Thyroid gland (tissue), 4 donors: ENCODE measurements at regions not wholly inside any gene's neighbourhood (a gene's known extent, or its start where the extent isn't known, plus 50 kb on each side); places are given as distances from the start of the nearest gene placed in this dataset.

Experiments
- DNase-seq, 2 donors: peaks; one replicate each; pipeline ENCODE4 v3.0.0-alpha.2; 2019
- H3K27ac ChIP-seq, 3 donors: fragments of 200-600 bp; sonication (generic); 1 replicate in 2 of 3; 2 replicates in 1 of 3; pipeline ENCODE4 v1.5.1; 2016 to 2019; ENCODE audit warnings: mild to moderate bottlenecking in 1 of 3, moderate library complexity in 1 of 3
- H3K27me3 ChIP-seq: fragments of 200-600 bp; sonication (generic); one replicate; pipeline ENCODE4 v1.5.1; 2019
- H3K36me3 ChIP-seq, 2 donors: fragments of 200-600 bp; sonication (generic); one replicate each; pipeline ENCODE4 v1.5.1; 2016 to 2019
- H3K4me1 ChIP-seq, 2 donors: fragments of 200-600 bp; sonication (generic); one replicate each; pipeline ENCODE4 v1.5.1; 2017 to 2019
- H3K4me3 ChIP-seq, 3 donors: fragments of 200-600 bp; sonication (generic); replicated peaks in 1 of 3; 1 replicate in 2 of 3; 2 replicates in 1 of 3; pipeline ENCODE4 v1.5.1; 2016; ENCODE audit warnings: mild to moderate bottlenecking in 1 of 3
- H3K9me3 ChIP-seq: fragments of 200-600 bp; sonication (generic); one replicate; pipeline ENCODE4 v1.5.1; 2017
- POLR2A ChIP-seq, 2 donors: fragments of 450-650 bp; IDR thresholded peaks; one replicate each; pipeline ENCODE4 v1.6.1; 2017; ENCODE audit warnings: antibody characterized with exemption in 2 of 2, mild to moderate bottlenecking in 2 of 2, moderate library complexity in 1 of 2
- WGBS, 2 donors: methylation state at CpG; one replicate each; pipeline ENCODE4 v1.1.5; 2017; 5-methylcytosine and 5-hydroxymethylcytosine counted together
- intact Hi-C: fragments of 100-400 bp; cut with DNase I; formaldehyde crosslinking; loops from one replicate; pipeline ENCODE4 v1.15.1; 2023
- TF ChIP-seq, protein P1 (sequence below), 6 experiments: fragments of 200-600 bp in 3 of 6; fragments of 450-650 bp in 3 of 6; sonication (generic) in 3 of 6; IDR thresholded peaks; one replicate each; pipeline ENCODE4 v1.5.1; 2016 to 2019; ENCODE audit warnings: antibody characterized with exemption in 6 of 6, mild to moderate bottlenecking in 2 of 6, inconsistent platforms in 1 of 6, moderate library complexity in 1 of 6

DNA sequence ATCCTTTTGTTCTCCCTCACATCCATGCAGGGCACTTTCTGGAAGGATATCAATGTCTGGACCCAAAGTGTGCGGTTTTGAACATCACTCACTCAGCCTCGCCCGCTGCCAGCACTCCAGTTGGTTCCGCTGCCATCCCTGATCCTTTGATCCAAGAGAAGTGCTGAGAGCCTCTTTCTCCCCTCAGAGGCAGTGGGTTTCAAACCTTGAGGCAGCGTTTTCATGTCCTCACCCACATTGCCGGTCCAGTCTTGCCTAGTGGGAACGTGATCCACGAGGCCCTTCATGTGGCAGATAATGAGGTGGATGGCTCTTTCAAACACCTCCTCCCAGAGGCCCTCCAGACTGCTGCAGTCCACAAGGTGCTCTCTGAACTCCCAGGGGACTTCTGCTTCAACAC lies 122.2 kb downstream of the ACTL8 start:
- 84 to 86% methylated on average over 8 of the region's 8 CpGs for WGBS, 2 donors
- H3K9me3 ChIP-seq, result no peaks in the 10 kb centered on the region
- H3K27ac ChIP-seq, result no peak overlapping the region
- H3K4me3 ChIP-seq, result no peak overlapping the region
- no peak for TF ChIP-seq POLR2A (IDR thresholded peaks at IDR 0.05)
- TF ChIP-seq, protein P1, sequence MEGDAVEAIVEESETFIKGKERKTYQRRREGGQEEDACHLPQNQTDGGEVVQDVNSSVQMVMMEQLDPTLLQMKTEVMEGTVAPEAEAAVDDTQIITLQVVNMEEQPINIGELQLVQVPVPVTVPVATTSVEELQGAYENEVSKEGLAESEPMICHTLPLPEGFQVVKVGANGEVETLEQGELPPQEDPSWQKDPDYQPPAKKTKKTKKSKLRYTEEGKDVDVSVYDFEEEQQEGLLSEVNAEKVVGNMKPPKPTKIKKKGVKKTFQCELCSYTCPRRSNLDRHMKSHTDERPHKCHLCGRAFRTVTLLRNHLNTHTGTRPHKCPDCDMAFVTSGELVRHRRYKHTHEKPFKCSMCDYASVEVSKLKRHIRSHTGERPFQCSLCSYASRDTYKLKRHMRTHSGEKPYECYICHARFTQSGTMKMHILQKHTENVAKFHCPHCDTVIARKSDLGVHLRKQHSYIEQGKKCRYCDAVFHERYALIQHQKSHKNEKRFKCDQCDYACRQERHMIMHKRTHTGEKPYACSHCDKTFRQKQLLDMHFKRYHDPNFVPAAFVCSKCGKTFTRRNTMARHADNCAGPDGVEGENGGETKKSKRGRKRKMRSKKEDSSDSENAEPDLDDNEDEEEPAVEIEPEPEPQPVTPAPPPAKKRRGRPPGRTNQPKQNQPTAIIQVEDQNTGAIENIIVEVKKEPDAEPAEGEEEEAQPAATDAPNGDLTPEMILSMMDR (IDR thresholded peaks at IDR 0.05), result no peak
- no peaks in the 10 kb centered on the region for H3K4me1 ChIP-seq
- H3K36me3 ChIP-seq, result no peaks in the 10 kb centered on the region
- DNase-seq, result no peak
- intact Hi-C loops, result no loop called here
- H3K27me3 ChIP-seq, result no peaks in the 10 kb centered on the region

DNA sequence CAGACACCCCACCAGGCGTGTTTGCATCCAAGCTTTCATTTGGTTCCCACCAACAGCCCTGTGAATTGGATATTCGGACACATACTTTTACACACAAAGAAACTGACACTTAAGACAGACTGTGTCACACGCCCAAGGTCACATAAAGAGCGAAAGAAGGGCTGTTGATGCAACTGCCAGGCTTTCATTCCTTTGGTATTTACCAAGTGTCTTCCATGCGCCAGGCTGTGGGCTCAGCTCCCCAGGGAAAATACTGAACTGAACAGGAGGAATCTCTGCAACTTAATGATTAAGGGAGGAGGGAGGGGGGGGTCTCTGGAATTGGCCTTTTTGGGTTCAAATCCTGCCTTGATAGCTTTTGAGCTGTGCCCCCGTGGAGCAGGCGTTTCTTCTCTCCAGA lies 122.8 kb downstream of the ACTL8 start:
- H3K27me3 ChIP-seq, result no peaks in the 10 kb centered on the region
- no peaks in the 10 kb centered on the region for H3K4me1 ChIP-seq
- intact Hi-C loops, result no loop called here
- no peak overlapping the region for H3K4me3 ChIP-seq
- no peak for DNase-seq
- no peak overlapping the region for H3K27ac ChIP-seq
- 76% methylated on average over 7 of the region's 7 CpGs for WGBS, 2 donors
- H3K9me3 ChIP-seq, result no peaks in the 10 kb centered on the region
- no peaks in the 10 kb centered on the region for H3K36me3 ChIP-seq
- TF ChIP-seq, protein P1 (IDR thresholded peaks at IDR 0.05), result no peak
- TF ChIP-seq POLR2A (IDR thresholded peaks at IDR 0.05), result no peak

DNA sequence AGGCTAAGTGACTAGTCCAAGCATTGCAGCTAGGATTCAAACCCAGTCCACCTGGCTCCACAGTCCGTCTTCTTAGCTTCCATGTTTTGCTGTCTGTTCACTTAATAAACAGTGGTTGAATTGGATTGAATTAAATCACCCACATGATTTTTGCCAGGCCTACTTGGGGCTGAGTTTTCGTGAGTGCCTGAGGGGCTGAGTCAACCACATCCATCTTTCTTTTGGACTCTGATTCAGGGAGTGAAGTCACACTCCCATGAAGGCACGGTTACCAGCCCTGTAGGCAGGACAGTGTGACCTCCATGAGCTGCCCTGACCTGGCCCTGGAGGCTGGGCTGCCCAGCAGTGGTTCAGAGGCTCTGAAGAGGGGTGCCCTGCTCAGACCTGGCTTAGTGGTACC lies 123.7 kb downstream of the ACTL8 start:
- WGBS, 2 donors, result 60 to 68% methylated on average over 3 of the region's 3 CpGs
- Histone ChIP-seq H3K4me1 (no peaks in the 10 kb centered on the region), H3K27me3 (no peaks in the 10 kb centered on the region), H3K4me3 (no peak overlapping the region), H3K27ac (no peak overlapping the region), H3K9me3 (no peaks in the 10 kb centered on the region), H3K36me3 (no peaks in the 10 kb centered on the region)
- TF ChIP-seq POLR2A (IDR thresholded peaks at IDR 0.05), result no peak
- TF ChIP-seq, protein P1 (IDR thresholded peaks at IDR 0.05), result no peak
- DNase-seq, result no peak
- intact Hi-C loops, result no loop called here

DNA sequence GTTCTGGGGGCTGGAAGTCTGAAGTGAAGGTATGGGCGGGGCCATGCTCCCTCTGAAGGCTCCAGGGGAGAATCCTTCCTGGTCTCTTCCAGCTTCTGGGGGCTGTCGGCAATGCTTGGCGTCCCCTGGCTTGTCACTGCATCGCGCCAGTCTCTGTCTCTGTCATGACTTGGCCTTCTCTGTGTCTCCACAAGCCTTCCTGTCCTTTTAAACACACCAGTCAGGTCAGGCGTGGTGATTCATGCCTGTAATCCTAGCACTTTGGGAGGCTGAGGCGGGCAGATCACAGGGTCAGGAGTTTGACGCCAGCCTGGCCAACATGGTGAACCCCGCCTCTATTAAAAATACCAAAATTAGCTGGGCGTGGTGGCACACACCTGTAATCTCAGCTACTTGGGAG lies 125.3 kb downstream of the ACTL8 start:
- Histone ChIP-seq H3K9me3 (no peaks in the 10 kb centered on the region), H3K27ac (no peak overlapping the region), H3K4me3 (no peak overlapping the region), H3K27me3 (no peaks in the 10 kb centered on the region), H3K4me1 (no peaks in the 10 kb centered on the region), H3K36me3 (no peaks in the 10 kb centered on the region)
- intact Hi-C loops, result no loop called here
- DNase-seq, result no peak
- WGBS, 2 donors, result 84 to 89% methylated on average over 10 of the region's 10 CpGs
- TF ChIP-seq POLR2A (IDR thresholded peaks at IDR 0.05), result no peak
- TF ChIP-seq, protein P1 (IDR thresholded peaks at IDR 0.05), result no peak

DNA sequence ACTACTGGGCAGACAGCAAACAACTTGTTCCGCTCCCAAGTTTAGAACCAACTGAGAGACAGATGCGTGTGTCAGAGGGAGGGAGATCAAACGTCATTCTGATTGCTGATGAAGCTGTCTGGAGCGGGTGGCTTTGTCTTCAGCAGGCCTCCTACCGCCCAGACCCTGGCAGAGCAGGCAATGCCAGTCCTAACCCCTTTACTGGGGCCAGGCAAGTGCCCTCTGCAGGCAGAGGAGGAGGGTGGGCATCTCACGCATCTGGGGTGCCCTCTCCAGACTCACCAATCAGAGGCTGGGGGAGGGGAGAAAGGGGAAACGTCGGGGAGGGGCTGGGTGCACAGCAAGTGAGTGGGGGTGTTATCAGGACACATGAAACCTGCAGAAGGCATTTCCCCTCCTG lies 126.6 kb downstream of the ACTL8 start:
- no peaks in the 10 kb centered on the region for H3K36me3 ChIP-seq
- no peak overlapping the region for H3K4me3 ChIP-seq
- H3K27me3 ChIP-seq, result no peaks in the 10 kb centered on the region
- no peaks in the 10 kb centered on the region for H3K4me1 ChIP-seq
- TF ChIP-seq, protein P1 (IDR thresholded peaks at IDR 0.05), result no peak
- WGBS, 2 donors, result 25 to 40% methylated on average over 7 to 8 of the region's 8 CpGs
- intact Hi-C loops, result no loop called here
- no peak overlapping the region for H3K27ac ChIP-seq
- no peaks in the 10 kb centered on the region for H3K9me3 ChIP-seq
- DNase-seq, result no peak
